ENCODE measurements at regions not wholly inside any gene's neighbourhood (a gene's known extent, or its start where the extent isn't known, plus 50 kb on each side); places are given as distances from the start of the nearest gene placed in this dataset.

- no peak overlapping the region for H3K4me3 ChIP-seq
- no peaks in the 10 kb centered on the region for H3K79me2 ChIP-seq (ENCODE audit: control insufficient read depth, insufficient read depth, low read length)
- H2AFZ ChIP-seq (ENCODE audit: low read depth, low read length): no peak overlapping the region
- CTCF ChIA-PET (ENCODE audit: low intra/inter-chr PET ratio): no interaction called here
- H3K27ac ChIP-seq (ENCODE audit: extremely low read depth, low read depth, low read length): no peak overlapping the region
- 81% methylated on average over 6 of the region's 6 CpGs for WGBS (ENCODE audit: insufficient coverage, low coverage, missing lambda C conversion rate)
- H3K9ac ChIP-seq (ENCODE audit: insufficient read depth in 1 of 2, low read depth in 2 of 2, low read length in 2 of 2): no peak overlapping the region
- H3K4me1 ChIP-seq (replicated peaks in 1 of 2; ENCODE audit: control insufficient read depth in 2 of 2, insufficient read depth in 2 of 2, low read length in 2 of 2): peaks cover 26 to 35% of the 10 kb centered on the region in 2 experiments
- DNase-seq (ENCODE audit: extremely low read depth in 1 of 4, low spot score in 3 of 4) (no peak), FAIRE-seq (no peak), ATAC-seq (no peak)
- no peaks in the 10 kb centered on the region for H3K36me3 ChIP-seq (ENCODE audit: control insufficient read depth, insufficient read depth, low read length)
- no TSS peak for BruUV-seq (replicated peaks)
- TF ChIP-seq GATAD2A (IDR thresholded peaks at IDR 0.05) (no peak), ZNF174 (CRISPR knock-in tag; IDR thresholded peaks at IDR 0.05) (no peak), NEUROD1 (IDR thresholded peaks at IDR 0.05; ENCODE audit: borderline replicate concordance, low read depth, low read length, partially characterized antibody) (no peak), MAFF (IDR thresholded peaks at IDR 0.05; ENCODE audit: low read length) (no peak), TCF3 (CRISPR knock-in tag; IDR thresholded peaks at IDR 0.05) (no peak), ZNF41 (CRISPR knock-in tag; conservative IDR thresholded peaks at IDR 0.05) (no peak), OTX1 (CRISPR knock-in tag; IDR thresholded peaks at IDR 0.05) (no peak), DLX4 (CRISPR knock-in tag; IDR thresholded peaks at IDR 0.05) (no peak), KDM5B (IDR thresholded peaks at IDR 0.05; ENCODE audit: insufficient replicate concordance, low read depth, low read length) (no peak)
- H3K4me2 ChIP-seq (ENCODE audit: insufficient read depth, low read length): no peak overlapping the region
- no peaks in the 10 kb centered on the region for H3K9me1 ChIP-seq (ENCODE audit: control insufficient read depth, insufficient read depth, low read length)
- POLR2A ChIA-PET: interaction anchor here (0.8 kb wide), 1 partner anchor 9 kb away, joined by 5 read pairs; no protein-coding TSS in a partner anchor
- in situ Hi-C loops (cut with MboI): no loop called here
- no peaks in the 10 kb centered on the region for H3K27me3 ChIP-seq (ENCODE audit: control insufficient read depth in 2 of 2, insufficient read depth in 2 of 2, low read length in 2 of 2)
- H4K20me1 ChIP-seq (replicated peaks; ENCODE audit: control insufficient read depth, insufficient read depth, low read length): no peaks in the 10 kb centered on the region
- no peaks in the 10 kb centered on the region for H3K9me3 ChIP-seq (replicated peaks; ENCODE audit: control insufficient read depth, insufficient read depth, low read depth, low read length)
- intact Hi-C loops (cut with micrococcal nuclease): no loop called here
Measured at GRCh38 chr20:23163562-23163961, 77.4 kb upstream of the CD93 start.
